Thyroid gland (tissue), 4 donors: ENCODE measurements at regions not wholly inside any gene's neighbourhood (a gene's known extent, or its start where the extent isn't known, plus 50 kb on each side); places are given as distances from the start of the nearest gene placed in this dataset.

Source experiments
- DNase-seq, 2 donors: peaks; one replicate each; pipeline ENCODE4 v3.0.0-alpha.2; 2019
- H3K27ac ChIP-seq, 3 donors: fragments of 200-600 bp; sonication (generic); 1 replicate in 2 of 3; 2 replicates in 1 of 3; pipeline ENCODE4 v1.5.1; 2016 to 2019; ENCODE audit warnings: mild to moderate bottlenecking in 1 of 3, moderate library complexity in 1 of 3
- H3K27me3 ChIP-seq: fragments of 200-600 bp; sonication (generic); one replicate; pipeline ENCODE4 v1.5.1; 2019
- H3K36me3 ChIP-seq, 2 donors: fragments of 200-600 bp; sonication (generic); one replicate each; pipeline ENCODE4 v1.5.1; 2016 to 2019
- H3K4me1 ChIP-seq, 2 donors: fragments of 200-600 bp; sonication (generic); one replicate each; pipeline ENCODE4 v1.5.1; 2017 to 2019
- H3K4me3 ChIP-seq, 3 donors: fragments of 200-600 bp; sonication (generic); replicated peaks in 1 of 3; 1 replicate in 2 of 3; 2 replicates in 1 of 3; pipeline ENCODE4 v1.5.1; 2016; ENCODE audit warnings: mild to moderate bottlenecking in 1 of 3
- H3K9me3 ChIP-seq: fragments of 200-600 bp; sonication (generic); one replicate; pipeline ENCODE4 v1.5.1; 2017
- CTCF ChIP-seq, 6 experiments: fragments of 200-600 bp in 3 of 6; fragments of 450-650 bp in 3 of 6; sonication (generic) in 3 of 6; IDR thresholded peaks; one replicate each; pipeline ENCODE4 v1.5.1; 2016 to 2019; ENCODE audit warnings: antibody characterized with exemption in 6 of 6, mild to moderate bottlenecking in 2 of 6, inconsistent platforms in 1 of 6, moderate library complexity in 1 of 6
- POLR2A ChIP-seq, 2 donors: fragments of 450-650 bp; IDR thresholded peaks; one replicate each; pipeline ENCODE4 v1.6.1; 2017; ENCODE audit warnings: antibody characterized with exemption in 2 of 2, mild to moderate bottlenecking in 2 of 2, moderate library complexity in 1 of 2
- WGBS, 2 donors: methylation state at CpG; one replicate each; pipeline ENCODE4 v1.1.5; 2017; 5-methylcytosine and 5-hydroxymethylcytosine counted together
- intact Hi-C: fragments of 100-400 bp; cut with DNase I; formaldehyde crosslinking; loops from one replicate; pipeline ENCODE4 v1.15.1; 2023

GRCh38 chr2:164008752-164009151, 272.9 kb upstream of the FIGN start:
- H3K27ac ChIP-seq, result no peak overlapping the region
- H3K4me1 ChIP-seq, result no peaks in the 10 kb centered on the region
- H3K27me3 ChIP-seq, result no peaks in the 10 kb centered on the region
- H3K4me3 ChIP-seq, result no peak overlapping the region
- H3K9me3 ChIP-seq, result no peaks in the 10 kb centered on the region
- TF ChIP-seq CTCF (IDR thresholded peaks at IDR 0.05), result no peak
- TF ChIP-seq POLR2A (IDR thresholded peaks at IDR 0.05), result no peak
- no peaks in the 10 kb centered on the region for H3K36me3 ChIP-seq
- no peak for DNase-seq
- WGBS, 2 donors, result 81 to 86% methylated on average over 4 of the region's 4 CpGs
- intact Hi-C loops, result no loop called here

GRCh38 chr2:164006704-164007103, 270.9 kb upstream of the FIGN start:
- WGBS, 2 donors, result 81 to 83% methylated on average over 2 of the region's 2 CpGs
- H3K9me3 ChIP-seq, result no peaks in the 10 kb centered on the region
- no peaks in the 10 kb centered on the region for H3K36me3 ChIP-seq
- H3K27me3 ChIP-seq, result no peaks in the 10 kb centered on the region
- no peak overlapping the region for H3K27ac ChIP-seq
- no peak overlapping the region for H3K4me3 ChIP-seq
- TF ChIP-seq POLR2A (IDR thresholded peaks at IDR 0.05) (no peak), CTCF (IDR thresholded peaks at IDR 0.05) (no peak)
- intact Hi-C loops, result no loop called here
- H3K4me1 ChIP-seq, result no peaks in the 10 kb centered on the region
- no peak for DNase-seq

- 88 to 94% methylated on average over 2 of the region's 2 CpGs for WGBS, 2 donors
- Histone ChIP-seq H3K36me3 (no peaks in the 10 kb centered on the region), H3K4me3 (no peak overlapping the region), H3K4me1 (no peaks in the 10 kb centered on the region), H3K9me3 (no peaks in the 10 kb centered on the region), H3K27ac (no peak overlapping the region), H3K27me3 (no peaks in the 10 kb centered on the region)
- no peak for DNase-seq
- intact Hi-C loops, result no loop called here
- TF ChIP-seq CTCF (IDR thresholded peaks at IDR 0.05) (no peak), POLR2A (IDR thresholded peaks at IDR 0.05) (no peak)
Measured at GRCh38 chr2:164000176-164000575, 264.4 kb upstream of the FIGN start.

GRCh38 chr2:163997466-163997865, 261.7 kb upstream of the FIGN start:
- intact Hi-C loops, result no loop called here
- 63 to 69% methylated on average over 4 of the region's 4 CpGs for WGBS, 2 donors
- Histone ChIP-seq H3K27me3 (no peaks in the 10 kb centered on the region), H3K4me3 (no peak overlapping the region), H3K4me1 (no peaks in the 10 kb centered on the region), H3K9me3 (no peaks in the 10 kb centered on the region), H3K36me3 (no peaks in the 10 kb centered on the region), H3K27ac (no peak overlapping the region)
- DNase-seq, result no peak
- TF ChIP-seq CTCF (IDR thresholded peaks at IDR 0.05), result no peak

- 58 to 90% methylated on average over 2 of the region's 2 CpGs for WGBS, 2 donors
- TF ChIP-seq POLR2A (IDR thresholded peaks at IDR 0.05) (no peak), CTCF (IDR thresholded peaks at IDR 0.05) (no peak)
- H3K27ac ChIP-seq, result no peak overlapping the region
- no peaks in the 10 kb centered on the region for H3K36me3 ChIP-seq
- intact Hi-C loops, result no loop called here
- H3K4me3 ChIP-seq, result no peak overlapping the region
- H3K4me1 ChIP-seq, result no peaks in the 10 kb centered on the region
- no peaks in the 10 kb centered on the region for H3K9me3 ChIP-seq
- DNase-seq, result no peak
- no peaks in the 10 kb centered on the region for H3K27me3 ChIP-seq
Measured at GRCh38 chr2:163990541-163990940, 254.7 kb upstream of the FIGN start.
